B cell (primary cell): ENCODE measurements at regions not wholly inside any gene's neighbourhood (a gene's known extent, or its start where the extent isn't known, plus 50 kb on each side); places are given as distances from the start of the nearest gene placed in this dataset.
"Not testable (repeated sequence)": the region's sequence is repeated elsewhere in the genome, so short reads cannot be mapped to it uniquely, and the experiment has no call there.

Experiments
- EZH2 ChIP-seq: IDR thresholded peaks from 2 replicates; pipeline ENCODE4 v1.6.1; 2012; ENCODE audit warnings: borderline replicate concordance, low read depth, mild to moderate bottlenecking, moderate library complexity, low read length; ENCODE audit not compliant: insufficient read depth, poor library complexity, severe bottlenecking
- TF ChIP-seq, protein P1 (sequence below): fragments of 200-600 bp; IDR thresholded peaks from one replicate; pipeline ENCODE4 v1.8.0; 2022; ENCODE audit warnings: antibody characterized with exemption, mild to moderate bottlenecking

DNA sequence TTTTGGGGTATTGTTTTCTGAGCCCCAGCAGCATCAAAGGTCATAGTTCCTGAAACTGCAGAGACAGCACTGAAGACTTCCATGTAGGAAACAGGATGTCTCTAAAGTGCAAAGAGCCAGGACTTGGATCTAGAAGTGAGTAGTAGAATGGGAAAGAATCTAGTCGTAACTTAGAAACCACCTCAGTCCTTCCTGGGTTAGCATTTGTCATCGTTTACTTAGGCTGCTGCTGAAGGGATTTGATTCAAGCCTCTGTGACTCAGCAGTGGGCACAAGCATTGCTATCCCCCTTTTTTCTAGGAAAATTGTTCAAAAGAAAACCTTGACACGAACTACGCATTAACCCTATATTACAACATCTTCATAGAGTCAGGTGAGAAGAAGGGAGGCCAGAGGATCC lies 109.1 kb downstream of the FAM72C start:
- TF ChIP-seq, protein P1, sequence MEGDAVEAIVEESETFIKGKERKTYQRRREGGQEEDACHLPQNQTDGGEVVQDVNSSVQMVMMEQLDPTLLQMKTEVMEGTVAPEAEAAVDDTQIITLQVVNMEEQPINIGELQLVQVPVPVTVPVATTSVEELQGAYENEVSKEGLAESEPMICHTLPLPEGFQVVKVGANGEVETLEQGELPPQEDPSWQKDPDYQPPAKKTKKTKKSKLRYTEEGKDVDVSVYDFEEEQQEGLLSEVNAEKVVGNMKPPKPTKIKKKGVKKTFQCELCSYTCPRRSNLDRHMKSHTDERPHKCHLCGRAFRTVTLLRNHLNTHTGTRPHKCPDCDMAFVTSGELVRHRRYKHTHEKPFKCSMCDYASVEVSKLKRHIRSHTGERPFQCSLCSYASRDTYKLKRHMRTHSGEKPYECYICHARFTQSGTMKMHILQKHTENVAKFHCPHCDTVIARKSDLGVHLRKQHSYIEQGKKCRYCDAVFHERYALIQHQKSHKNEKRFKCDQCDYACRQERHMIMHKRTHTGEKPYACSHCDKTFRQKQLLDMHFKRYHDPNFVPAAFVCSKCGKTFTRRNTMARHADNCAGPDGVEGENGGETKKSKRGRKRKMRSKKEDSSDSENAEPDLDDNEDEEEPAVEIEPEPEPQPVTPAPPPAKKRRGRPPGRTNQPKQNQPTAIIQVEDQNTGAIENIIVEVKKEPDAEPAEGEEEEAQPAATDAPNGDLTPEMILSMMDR: not testable (repeated sequence)
- TF ChIP-seq EZH2: not testable (repeated sequence)
